Activated naive CD4-positive, alpha-beta T cell treated with Interleukin-2 at 50 U/mL for 16 hours (primary cell): ENCODE measurements at regions not wholly inside any gene's neighbourhood (a gene's known extent, or its start where the extent isn't known, plus 50 kb on each side); places are given as distances from the start of the nearest gene placed in this dataset.
"Not testable (repeated sequence)": the region's sequence is repeated elsewhere in the genome, so short reads cannot be mapped to it uniquely, and the experiment has no call there.

ENCODE experiments used
- DNase-seq: peaks from one replicate; pipeline ENCODE4 v3.0.0-alpha.2; 2020

GRCh38 chr5:167355346-167355745 lies 936.1 kb upstream of the WWC1 start:
- no peak for DNase-seq

- DNase-seq, result no peak
Observed at GRCh38 chr5:167356374-167356773, 935.1 kb upstream of the WWC1 start.

GRCh38 chr5:167358868-167359492 lies 932.5 kb upstream of the WWC1 start:
- no peak for DNase-seq

GRCh38 chr5:167361795-167362194 lies 929.6 kb upstream of the WWC1 start:
- no peak for DNase-seq

- no peak for DNase-seq
Observed at GRCh38 chr5:167363065-167363464, 928.4 kb upstream of the WWC1 start.

- no peak for DNase-seq
Observed at GRCh38 chr5:167375125-167375524, 916.3 kb upstream of the WWC1 start.

- no peak for DNase-seq
Observed at GRCh38 chr5:167378894-167379723, 912.3 kb upstream of the WWC1 start.

- no peak for DNase-seq
Observed at GRCh38 chr5:167381457-167381856, 910.0 kb upstream of the WWC1 start.

GRCh38 chr5:167389537-167389936 lies 901.9 kb upstream of the WWC1 start:
- no peak for DNase-seq

- not testable (repeated sequence) for DNase-seq
Observed at GRCh38 chr5:167391286-167391685, 900.2 kb upstream of the WWC1 start.

GRCh38 chr5:167392240-167392639 lies 899.2 kb upstream of the WWC1 start:
- no peak for DNase-seq

GRCh38 chr5:167393358-167393757 lies 898.1 kb upstream of the WWC1 start:
- DNase-seq, result no peak

GRCh38 chr5:167402671-167403070 lies 888.8 kb upstream of the WWC1 start:
- no peak for DNase-seq

GRCh38 chr5:167406513-167406912 lies 884.9 kb upstream of the WWC1 start:
- no peak for DNase-seq

GRCh38 chr5:167412556-167412955 lies 878.9 kb upstream of the WWC1 start:
- no peak for DNase-seq

- DNase-seq, result no peak
Observed at GRCh38 chr5:167413506-167413905, 877.9 kb upstream of the WWC1 start.

- no peak for DNase-seq
Observed at GRCh38 chr5:167414611-167415010, 876.8 kb upstream of the WWC1 start.

- DNase-seq, result no peak
Observed at GRCh38 chr5:167415779-167416746, 875.4 kb upstream of the WWC1 start.

GRCh38 chr5:167417662-167418061 lies 873.8 kb upstream of the WWC1 start:
- no peak for DNase-seq

GRCh38 chr5:167425161-167425560 lies 866.3 kb upstream of the WWC1 start:
- DNase-seq, result no peak

- DNase-seq, result no peak
Observed at GRCh38 chr5:167426501-167426900, 864.9 kb upstream of the WWC1 start.

GRCh38 chr5:167427641-167428040 lies 863.8 kb upstream of the WWC1 start:
- DNase-seq, result not testable (repeated sequence)

- DNase-seq, result no peak
Observed at GRCh38 chr5:167440846-167441245, 850.6 kb upstream of the WWC1 start.
